PC-3 (cell line): ENCODE measurements at regions not wholly inside any gene's neighbourhood (a gene's known extent, or its start where the extent isn't known, plus 50 kb on each side); places are given as distances from the start of the nearest gene placed in this dataset.

Experiments
- EZH2 ChIP-seq: fragments of 300-600 bp; sonication (generic); IDR thresholded peaks from one replicate; pipeline ENCODE4 v1.6.1; 2017; ENCODE audit warnings: antibody characterized with exemption, mild to moderate bottlenecking, low read length; ENCODE audit not compliant: unreplicated experiment
- EZH2phosphoT487 ChIP-seq: fragments of 300-600 bp; sonication (generic); IDR thresholded peaks from 2 replicates; pipeline ENCODE4 v1.6.1; 2018; ENCODE audit warnings: mild to moderate bottlenecking, antibody characterized with exemption, low read length, borderline replicate concordance
- TF ChIP-seq, protein P1 (sequence below): fragments of 300-600 bp; sonication (generic); conservative IDR thresholded peaks from 2 replicates; pipeline ENCODE4 v1.5.1; 2017; ENCODE audit warnings: antibody characterized with exemption, low read depth, mild to moderate bottlenecking, low read length

GRCh38 chr7:119782286-119782685 is 490.7 kb upstream of the KCND2 start:
- TF ChIP-seq, protein P1, sequence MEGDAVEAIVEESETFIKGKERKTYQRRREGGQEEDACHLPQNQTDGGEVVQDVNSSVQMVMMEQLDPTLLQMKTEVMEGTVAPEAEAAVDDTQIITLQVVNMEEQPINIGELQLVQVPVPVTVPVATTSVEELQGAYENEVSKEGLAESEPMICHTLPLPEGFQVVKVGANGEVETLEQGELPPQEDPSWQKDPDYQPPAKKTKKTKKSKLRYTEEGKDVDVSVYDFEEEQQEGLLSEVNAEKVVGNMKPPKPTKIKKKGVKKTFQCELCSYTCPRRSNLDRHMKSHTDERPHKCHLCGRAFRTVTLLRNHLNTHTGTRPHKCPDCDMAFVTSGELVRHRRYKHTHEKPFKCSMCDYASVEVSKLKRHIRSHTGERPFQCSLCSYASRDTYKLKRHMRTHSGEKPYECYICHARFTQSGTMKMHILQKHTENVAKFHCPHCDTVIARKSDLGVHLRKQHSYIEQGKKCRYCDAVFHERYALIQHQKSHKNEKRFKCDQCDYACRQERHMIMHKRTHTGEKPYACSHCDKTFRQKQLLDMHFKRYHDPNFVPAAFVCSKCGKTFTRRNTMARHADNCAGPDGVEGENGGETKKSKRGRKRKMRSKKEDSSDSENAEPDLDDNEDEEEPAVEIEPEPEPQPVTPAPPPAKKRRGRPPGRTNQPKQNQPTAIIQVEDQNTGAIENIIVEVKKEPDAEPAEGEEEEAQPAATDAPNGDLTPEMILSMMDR = no peak
- TF ChIP-seq EZH2phosphoT487 = no peak
- no peak for TF ChIP-seq EZH2
